ENCODE measurements at regions not wholly inside any gene's neighbourhood (a gene's known extent, or its start where the extent isn't known, plus 50 kb on each side); places are given as distances from the start of the nearest gene placed in this dataset.

GRCh38 chr4:97038146-97038516 is 1105.1 kb downstream of the STPG2 start:
- no peak for DNase-seq (ENCODE audit: low read depth in 1 of 2, low spot score in 1 of 2)
- H3K27me3 ChIP-seq (ENCODE audit: insufficient read depth, poor library complexity, severe bottlenecking), result no peaks in the 10 kb centered on the region
- H3K27ac ChIP-seq (replicated peaks), result no peak overlapping the region
- TF ChIP-seq, protein P1, sequence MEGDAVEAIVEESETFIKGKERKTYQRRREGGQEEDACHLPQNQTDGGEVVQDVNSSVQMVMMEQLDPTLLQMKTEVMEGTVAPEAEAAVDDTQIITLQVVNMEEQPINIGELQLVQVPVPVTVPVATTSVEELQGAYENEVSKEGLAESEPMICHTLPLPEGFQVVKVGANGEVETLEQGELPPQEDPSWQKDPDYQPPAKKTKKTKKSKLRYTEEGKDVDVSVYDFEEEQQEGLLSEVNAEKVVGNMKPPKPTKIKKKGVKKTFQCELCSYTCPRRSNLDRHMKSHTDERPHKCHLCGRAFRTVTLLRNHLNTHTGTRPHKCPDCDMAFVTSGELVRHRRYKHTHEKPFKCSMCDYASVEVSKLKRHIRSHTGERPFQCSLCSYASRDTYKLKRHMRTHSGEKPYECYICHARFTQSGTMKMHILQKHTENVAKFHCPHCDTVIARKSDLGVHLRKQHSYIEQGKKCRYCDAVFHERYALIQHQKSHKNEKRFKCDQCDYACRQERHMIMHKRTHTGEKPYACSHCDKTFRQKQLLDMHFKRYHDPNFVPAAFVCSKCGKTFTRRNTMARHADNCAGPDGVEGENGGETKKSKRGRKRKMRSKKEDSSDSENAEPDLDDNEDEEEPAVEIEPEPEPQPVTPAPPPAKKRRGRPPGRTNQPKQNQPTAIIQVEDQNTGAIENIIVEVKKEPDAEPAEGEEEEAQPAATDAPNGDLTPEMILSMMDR (IDR thresholded peaks at IDR 0.05; ENCODE audit: insufficient read depth, low read length), result no peak
- TF ChIP-seq SPI1 (IDR thresholded peaks at IDR 0.05; ENCODE audit: borderline replicate concordance, low read depth), result no peak
- TF ChIP-seq REST (IDR thresholded peaks at IDR 0.05; ENCODE audit: insufficient replicate concordance, low read depth), result no peak
- TF ChIP-seq POLR2AphosphoS5 (IDR thresholded peaks at IDR 0.05; ENCODE audit: low read depth), result no peak
- TF ChIP-seq GABPA (IDR thresholded peaks at IDR 0.05; ENCODE audit: low read depth), result no peak
- H3K4me3 ChIP-seq (replicated peaks; ENCODE audit: insufficient read depth, low read length), result no peak overlapping the region

DNA sequence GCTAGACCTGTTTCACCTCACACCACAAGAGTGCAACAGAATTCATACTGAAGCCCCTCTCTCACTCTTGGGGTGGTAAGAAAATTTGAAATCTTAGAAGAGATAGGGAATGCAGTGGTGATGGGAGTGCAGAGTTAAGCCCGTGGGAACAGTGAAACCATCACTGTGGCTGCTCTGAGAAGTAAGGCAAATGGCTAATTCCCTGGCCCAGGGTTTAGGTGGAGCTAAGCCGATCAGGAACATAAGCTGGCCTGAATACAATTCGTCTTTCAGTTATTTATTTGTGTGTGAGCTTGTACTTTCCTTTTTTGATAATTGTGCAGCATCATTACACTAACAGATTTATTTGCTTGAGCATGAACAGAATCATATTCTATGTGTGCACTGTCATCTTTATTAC is 1070.6 kb downstream of the STPG2 start:
- no peaks in the 10 kb centered on the region for H3K27me3 ChIP-seq (ENCODE audit: insufficient read depth, poor library complexity, severe bottlenecking)
- TF ChIP-seq GABPA (IDR thresholded peaks at IDR 0.05; ENCODE audit: low read depth) (no peak), POLR2AphosphoS5 (IDR thresholded peaks at IDR 0.05; ENCODE audit: low read depth) (no peak), SPI1 (IDR thresholded peaks at IDR 0.05; ENCODE audit: borderline replicate concordance, low read depth) (no peak), REST (IDR thresholded peaks at IDR 0.05; ENCODE audit: insufficient replicate concordance, low read depth) (no peak)
- TF ChIP-seq, protein P1 (IDR thresholded peaks at IDR 0.05; ENCODE audit: insufficient read depth, low read length), result no peak

DNA sequence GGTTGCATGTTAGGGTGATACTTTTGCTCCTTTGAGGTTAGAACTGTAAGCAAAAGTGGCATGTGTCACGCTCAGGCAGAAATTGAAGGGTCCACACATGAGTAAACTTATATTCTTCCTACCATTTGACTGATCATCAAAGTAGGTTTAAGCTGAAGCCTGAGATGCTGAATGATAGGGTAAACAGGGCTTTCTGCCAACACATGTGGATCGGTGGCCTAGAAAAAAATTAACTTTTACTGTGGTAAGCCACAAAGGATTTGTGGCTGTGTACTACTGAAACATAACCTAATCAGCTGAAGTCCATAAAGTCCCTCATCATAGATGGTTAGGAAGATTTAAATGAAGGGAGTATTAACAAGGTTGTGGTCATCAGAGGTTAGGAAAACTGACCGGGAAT is 1070.1 kb downstream of the STPG2 start:
- no peak for DNase-seq (ENCODE audit: low read depth in 1 of 2, low spot score in 1 of 2)
- TF ChIP-seq SPI1 (IDR thresholded peaks at IDR 0.05; ENCODE audit: borderline replicate concordance, low read depth), result no peak
- TF ChIP-seq REST (IDR thresholded peaks at IDR 0.05; ENCODE audit: insufficient replicate concordance, low read depth), result no peak
- TF ChIP-seq GABPA (IDR thresholded peaks at IDR 0.05; ENCODE audit: low read depth), result no peak
- TF ChIP-seq, protein P1 (IDR thresholded peaks at IDR 0.05; ENCODE audit: insufficient read depth, low read length), result no peak
- TF ChIP-seq POLR2AphosphoS5 (IDR thresholded peaks at IDR 0.05; ENCODE audit: low read depth), result no peak
- no peak overlapping the region for H3K4me3 ChIP-seq (replicated peaks; ENCODE audit: insufficient read depth, low read length)
- H3K27me3 ChIP-seq (ENCODE audit: insufficient read depth, poor library complexity, severe bottlenecking), result no peaks in the 10 kb centered on the region
- H3K27ac ChIP-seq (replicated peaks), result no peak overlapping the region

More for the DNA sequence above, 1070.6 kb downstream of the STPG2 start:
- Histone ChIP-seq H3K4me3 (replicated peaks; ENCODE audit: insufficient read depth, low read length) (no peak overlapping the region), H3K27ac (replicated peaks) (no peak overlapping the region)
- no peak for DNase-seq (ENCODE audit: low read depth in 1 of 2, low spot score in 1 of 2)

All from HL-60 (cell line).